Psoas muscle (tissue), 7 donors: ENCODE measurements at regions not wholly inside any gene's neighbourhood (a gene's known extent, or its start where the extent isn't known, plus 50 kb on each side); places are given as distances from the start of the nearest gene placed in this dataset.

Experiments used
- ATAC-seq, 4 donors: fragments of 200-7000 bp; cut with Tn5 transposase; one replicate each; pipeline ENCODE4 v1.9.1; 2020; ENCODE audit warnings: moderate library complexity in 3 of 4, mild to moderate bottlenecking in 2 of 4
- DNase-seq, 2 donors: peaks; one replicate each; pipeline ENCODE4 v3.0.0-alpha.2; 2020
- H3K27ac ChIP-seq: fragments of 200-600 bp; one replicate; pipeline ENCODE4 v1.8.0; 2022
- H3K27me3 ChIP-seq, 3 donors: fragments of 200-600 bp in 1 of 3; one replicate each; pipeline versions ENCODE4 v1.6.1 to v1.8.0; 2013 to 2022; ENCODE audit warnings: low read length in 2 of 3, mild to moderate bottlenecking in 2 of 3, moderate library complexity in 1 of 3; ENCODE audit not compliant: insufficient read depth in 3 of 3
- H3K36me3 ChIP-seq, 2 donors: fragments of 200-600 bp in 1 of 2; one replicate each; pipeline versions ENCODE4 v1.6.1 to v1.8.0; 2013 to 2022; ENCODE audit warnings: low read depth in 1 of 2, mild to moderate bottlenecking in 1 of 2, moderate library complexity in 1 of 2; ENCODE audit not compliant: insufficient read depth in 1 of 2
- H3K4me1 ChIP-seq: fragments of 200-600 bp; one replicate; pipeline ENCODE4 v1.8.0; 2022
- H3K4me3 ChIP-seq: fragments of 200-600 bp; one replicate; pipeline ENCODE4 v1.8.0; 2022; ENCODE audit warnings: mild to moderate bottlenecking
- H3K9me3 ChIP-seq: fragments of 200-600 bp; one replicate; pipeline ENCODE4 v1.8.0; 2022
- CTCF ChIP-seq: fragments of 200-600 bp; IDR thresholded peaks from one replicate; pipeline ENCODE4 v1.8.0; 2022; ENCODE audit warnings: antibody characterized with exemption
- WGBS, 3 donors: extraction: QIAGEN DNeasy Blood & Tissue Kit; methylation state at CpG; one replicate each; pipeline versions ENCODE4 v1.1.6 to v1.1.7; 2013; 5-methylcytosine and 5-hydroxymethylcytosine counted together
- intact Hi-C, 2 donors: fragments of 100-400 bp; cut with DNase I; formaldehyde crosslinking; loops; one replicate each; pipeline versions ENCODE4 v1.11.0 to v1.14.2; 2022
- donor health status: healthy with polysubstance abuse.
- donor health status: DM: no; HTN: no; CAD: no; lungs with moderate emphysema.
- donor health status: Bipolar disorder and iron deficiency.
- donor health status: healthy.
- donor health status: DM: yes; HTN: yes; CAD: no.
- donor health status: DM: no; HTN: no; CAD: no.
- donor health status: DM: yes; HTN: yes; CAD: no.

- WGBS, 3 donors: 78 to 95% (median 85%) methylated on average over 3 of the region's 3 CpGs
- Histone ChIP-seq H3K9me3 (peaks cover 7% of the 10 kb centered on the region), H3K27me3 (no peaks in the 10 kb centered on the region), H3K4me3 (no peak overlapping the region), H3K27ac (no peak overlapping the region), H3K4me1 (no peaks in the 10 kb centered on the region), H3K36me3 (no peaks in the 10 kb centered on the region)
- DNase-seq (no peak), ATAC-seq (no peak)
- intact Hi-C loops: no loop called here
- TF ChIP-seq CTCF: no peak
Measured at GRCh38 chr12:105698075-105698474, 367.6 kb downstream of the C12orf75 start.

- Histone ChIP-seq H3K4me1 (no peaks in the 10 kb centered on the region), H3K27ac (no peak overlapping the region), H3K9me3 (peaks cover 7% of the 10 kb centered on the region), H3K36me3 (no peaks in the 10 kb centered on the region), H3K4me3 (no peak overlapping the region), H3K27me3 (no peaks in the 10 kb centered on the region)
- 94 to 95% (median 94%) methylated on average over 1 of the region's 1 CpG for WGBS, 3 donors
- no peak for TF ChIP-seq CTCF
- intact Hi-C loops: no loop called here
- ATAC-seq: no peak
- no peak for DNase-seq
Measured at GRCh38 chr12:105699209-105699608, 368.7 kb downstream of the C12orf75 start.

- intact Hi-C loops: loop anchor here (5.0 to 10.0 kb wide), 4 partner anchors 280 to 500 kb away; partner anchors contain the start of gene NUAK1 (in 1 of the 2)
- Histone ChIP-seq H3K27ac (no peak overlapping the region), H3K36me3 (no peaks in the 10 kb centered on the region), H3K27me3 (no peaks in the 10 kb centered on the region), H3K4me3 (no peak overlapping the region), H3K9me3 (no peaks in the 10 kb centered on the region), H3K4me1 (peaks cover 23% of the 10 kb centered on the region)
- DNase-seq (no peak), ATAC-seq (no peak)
- no peak for TF ChIP-seq CTCF
- 76 to 83% (median 81%) methylated on average over 6 of the region's 6 CpGs for WGBS, 3 donors
Measured at GRCh38 chr12:105704787-105705186, 374.3 kb downstream of the C12orf75 start.

GRCh38 chr12:105705235-105705634, 374.7 kb downstream of the C12orf75 start:
- H3K4me1 ChIP-seq: peaks cover 23% of the 10 kb centered on the region
- no peaks in the 10 kb centered on the region for H3K36me3 ChIP-seq
- ATAC-seq (no peak), DNase-seq (no peak)
- TF ChIP-seq CTCF: no peak
- peak overlapping the region; percentile 79 for H3K27ac ChIP-seq
- H3K4me3 ChIP-seq: no peak overlapping the region
- H3K9me3 ChIP-seq: no peaks in the 10 kb centered on the region
- intact Hi-C loops: loop anchor here (5.0 to 10.0 kb wide), 4 partner anchors 280 to 500 kb away; partner anchors contain the start of gene NUAK1 (in 1 of the 2)
- WGBS, 3 donors: 81 to 87% (median 86%) methylated on average over 8 of the region's 8 CpGs
- no peaks in the 10 kb centered on the region for H3K27me3 ChIP-seq

- TF ChIP-seq CTCF: peak; percentile 77
- DNase-seq: peak in 1 of 2 donors; percentile 29
- WGBS, 3 donors: 24 to 30% (median 29%) methylated on average over 7 of the region's 7 CpGs
- Histone ChIP-seq H3K36me3 (no peaks in the 10 kb centered on the region), H3K9me3 (no peaks in the 10 kb centered on the region), H3K27ac (peak overlapping the region; percentile 79), H3K27me3 (no peaks in the 10 kb centered on the region), H3K4me3 (no peak overlapping the region), H3K4me1 (peaks cover 23% of the 10 kb centered on the region)
- peak; percentile 47 to 74 (median 60) for ATAC-seq
- intact Hi-C loops: loop anchor here (2.0 to 10.0 kb wide), 5 partner anchors 261 to 499 kb away; partner anchors contain the start of gene NUAK1 (in 1 of the 2)
Measured at GRCh38 chr12:105705765-105706164, 375.3 kb downstream of the C12orf75 start.
